ENCODE measurements at regions not wholly inside any gene's neighbourhood (a gene's known extent, or its start where the extent isn't known, plus 50 kb on each side); places are given as distances from the start of the nearest gene placed in this dataset.
"Not testable (repeated sequence)": the region's sequence is repeated elsewhere in the genome, so short reads cannot be mapped to it uniquely, and the experiment has no call there.

GRCh38 chr3:110367289-110367688 lies 704.3 kb upstream of the NECTIN3 start:
- TF ChIP-seq BHLHE40 (IDR thresholded peaks at IDR 0.05; ENCODE audit: borderline replicate concordance); NFRKB (IDR thresholded peaks at IDR 0.05); ZNF384 (IDR thresholded peaks at IDR 0.05); ELF4 (IDR thresholded peaks at IDR 0.05); FOXK2 (IDR thresholded peaks at IDR 0.05); ARNT (IDR thresholded peaks at IDR 0.05); PKNOX1 (IDR thresholded peaks at IDR 0.05); SUZ12 (IDR thresholded peaks at IDR 0.05); SP1 (IDR thresholded peaks at IDR 0.05); FOXA1 (IDR thresholded peaks at IDR 0.05); FOXM1 (IDR thresholded peaks at IDR 0.05; ENCODE audit: borderline replicate concordance); LEF1 (IDR thresholded peaks at IDR 0.05; ENCODE audit: borderline replicate concordance): not testable (repeated sequence)

Data from HEK293T (cell line).